Left renal pelvis (tissue), 4 donors: ENCODE measurements at regions not wholly inside any gene's neighbourhood (a gene's known extent, or its start where the extent isn't known, plus 50 kb on each side); places are given as distances from the start of the nearest gene placed in this dataset.

Experiments used
- DNase-seq, 4 donors: peaks; one replicate each; pipeline ENCODE4 v3.0.0-alpha.2; 2013; ENCODE audit warnings: low read depth in 4 of 4, low spot score in 3 of 4

DNA sequence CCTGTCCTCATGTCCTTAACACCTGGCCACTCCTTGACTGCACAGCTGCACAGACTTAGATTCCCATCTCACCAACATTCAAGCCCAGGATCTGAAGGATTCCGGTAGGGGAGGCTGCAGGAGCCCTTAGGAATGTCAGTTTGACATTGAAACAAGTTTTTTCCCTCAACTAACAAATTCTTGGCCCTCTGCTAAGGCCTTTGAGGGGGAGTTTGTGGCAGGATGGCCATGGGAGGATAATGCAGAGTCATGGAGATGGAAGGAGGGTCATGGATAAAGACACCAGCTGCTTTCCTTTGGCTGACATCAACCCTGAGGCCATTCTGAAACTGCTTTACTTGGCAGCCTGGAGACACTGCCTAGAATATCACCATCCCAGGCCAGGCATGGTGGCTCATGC, 63.4 kb upstream of the PPP2R5A start:
- no peak for DNase-seq

GRCh38 chr1:212224102-212224501, 61.1 kb upstream of the PPP2R5A start:
- DNase-seq, result no peak

GRCh38 chr1:212225416-212225815, 59.8 kb upstream of the PPP2R5A start:
- no peak for DNase-seq

DNA sequence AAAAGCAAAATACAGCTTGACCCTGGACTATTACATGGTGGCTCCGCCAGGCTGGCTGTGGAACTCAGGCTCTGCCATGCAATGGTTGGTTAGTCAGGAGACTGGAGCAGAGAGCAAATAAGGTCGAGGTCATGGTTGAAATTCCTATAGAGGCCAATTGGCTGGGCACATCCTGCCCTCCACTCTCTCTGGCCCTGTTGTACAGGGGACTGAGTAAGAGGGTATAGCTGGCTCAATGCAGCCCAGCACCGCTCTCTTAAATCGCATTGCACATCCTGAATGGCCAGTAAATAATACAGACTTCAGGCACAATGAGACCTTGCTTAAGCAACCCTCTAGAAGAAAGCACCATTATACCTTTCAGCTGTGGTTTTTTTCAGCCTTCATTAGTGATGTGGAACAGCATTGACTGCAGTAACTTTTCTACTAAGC, 59.3 kb upstream of the PPP2R5A start:
- no peak for DNase-seq

- no peak for DNase-seq
These were observed 58.7 kb upstream of the PPP2R5A start for GRCh38 chr1:212226467-212226866.

DNA sequence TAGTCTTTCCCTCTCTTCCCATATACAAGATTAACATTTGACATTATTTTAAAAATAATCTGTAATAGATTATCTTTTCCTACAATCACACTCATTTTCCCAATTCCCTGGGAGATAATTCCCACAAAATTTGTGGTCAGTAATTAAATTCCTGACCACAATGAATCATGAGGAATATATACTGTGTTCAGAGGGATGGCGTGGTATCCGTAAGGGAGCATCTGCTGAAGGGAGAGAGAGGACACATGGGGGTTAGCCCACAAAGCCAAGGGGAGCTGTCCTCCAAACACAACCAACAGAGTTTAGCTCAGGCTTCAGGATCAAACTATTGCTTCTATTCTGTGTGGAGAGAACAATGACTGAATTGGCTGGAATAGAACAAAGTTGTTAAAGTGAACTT, 57.1 kb upstream of the PPP2R5A start:
- DNase-seq, result no peak

- no peak for DNase-seq
These were observed 56.6 kb upstream of the PPP2R5A start for GRCh38 chr1:212228591-212229119.

GRCh38 chr1:212229654-212230053, 55.6 kb upstream of the PPP2R5A start:
- DNase-seq, result no peak

DNA sequence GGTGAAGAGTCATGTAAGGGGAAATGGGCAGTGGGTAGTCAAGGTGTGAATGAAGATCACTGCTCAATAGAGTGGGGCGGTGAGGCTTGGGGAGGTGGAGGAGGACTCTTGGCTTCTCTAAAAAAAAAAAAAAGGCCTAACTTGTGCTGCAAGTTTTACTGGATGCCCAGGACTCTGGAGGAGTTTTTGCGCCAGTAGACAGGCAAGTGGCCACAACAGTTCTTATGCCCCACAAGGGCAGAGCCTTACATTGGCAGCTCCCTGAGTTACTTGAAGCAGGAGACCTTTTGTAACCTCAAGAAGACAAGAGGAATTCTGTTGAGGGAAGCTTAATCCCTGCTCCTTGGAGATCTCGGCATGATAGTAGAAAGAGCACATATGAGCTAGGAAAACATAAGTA, 54.9 kb upstream of the PPP2R5A start:
- no peak for DNase-seq

GRCh38 chr1:212231372-212231771, 53.8 kb upstream of the PPP2R5A start:
- DNase-seq, result no peak

- no peak for DNase-seq
These were observed 53.1 kb upstream of the PPP2R5A start for GRCh38 chr1:212232090-212232489.

GRCh38 chr1:212233321-212233720, 51.9 kb upstream of the PPP2R5A start:
- no peak for DNase-seq

GRCh38 chr1:212234431-212235395, 50.5 kb upstream of the PPP2R5A start:
- no peak for DNase-seq
